SKM-1 treated with dmso at 0.1 percent for 144 hours (cell line): ENCODE measurements at regions not wholly inside any gene's neighbourhood (a gene's known extent, or its start where the extent isn't known, plus 50 kb on each side); places are given as distances from the start of the nearest gene placed in this dataset.

ENCODE experiments used
- DNase-seq: peaks from one replicate; lab custom pipeline; 2025; ENCODE audit not compliant: unreplicated experiment; lab: John Stamatoyannopoulos, UW

GRCh38 chr11:121800240-121800639 is 315.8 kb downstream of the BLID start:
- DNase-seq = no peak

GRCh38 chr11:121797496-121797895 is 318.5 kb downstream of the BLID start:
- DNase-seq = no peak

- DNase-seq = no peak
Measured at GRCh38 chr11:121795174-121795573, 320.8 kb downstream of the BLID start.

- DNase-seq = no peak
Measured at GRCh38 chr11:121794671-121795141, 321.3 kb downstream of the BLID start.

- no peak for DNase-seq
Measured at GRCh38 chr11:121793916-121794315, 322.1 kb downstream of the BLID start.

DNA sequence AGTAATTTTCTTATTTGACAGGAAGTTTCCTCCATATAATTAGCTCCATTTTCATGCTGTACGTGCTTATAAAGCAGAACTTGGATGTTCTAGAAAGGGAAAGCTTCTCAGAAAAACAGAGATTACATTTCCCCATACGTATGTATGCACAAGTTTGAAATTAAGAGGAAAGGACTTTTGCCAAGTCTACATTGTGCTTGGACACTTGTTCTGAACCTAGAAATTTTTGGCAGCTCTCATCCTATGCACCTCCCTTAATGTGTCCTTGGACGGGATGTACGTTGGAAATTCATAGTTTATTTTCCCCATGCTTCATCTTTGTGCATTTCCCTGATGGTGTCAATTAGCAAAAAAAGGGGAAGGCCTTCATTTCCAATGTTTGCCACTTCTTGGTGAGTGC is 322.7 kb downstream of the BLID start:
- no peak for DNase-seq

- no peak for DNase-seq
Measured at GRCh38 chr11:121792185-121792584, 323.8 kb downstream of the BLID start.

- DNase-seq = no peak
Measured at GRCh38 chr11:121790430-121790829, 325.6 kb downstream of the BLID start.

GRCh38 chr11:121780971-121781370 is 328.2 kb upstream of the SORL1-AS1 start:
- DNase-seq = no peak

DNA sequence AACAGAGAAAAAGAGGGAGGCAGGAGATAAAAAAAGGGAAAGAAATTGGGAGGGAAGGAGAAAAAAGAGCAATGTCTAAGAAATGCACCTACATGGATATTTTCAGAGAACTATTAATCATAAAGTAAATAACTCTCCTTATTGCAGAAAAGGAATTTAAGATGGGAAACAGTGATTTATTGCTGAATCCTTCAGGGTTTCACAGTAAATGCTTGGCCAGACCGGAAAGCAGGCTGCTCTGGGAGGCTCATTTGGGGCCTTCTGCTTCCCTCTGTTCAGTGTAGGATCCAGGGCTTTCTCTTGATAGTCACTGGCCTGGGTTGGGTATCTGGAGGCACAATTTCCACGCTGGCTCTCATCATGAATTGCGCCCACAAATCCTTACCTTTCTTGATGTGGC is 324.3 kb upstream of the SORL1-AS1 start:
- DNase-seq = no peak

- DNase-seq = no peak
Measured at GRCh38 chr11:121775276-121775675, 322.5 kb upstream of the SORL1-AS1 start.

DNA sequence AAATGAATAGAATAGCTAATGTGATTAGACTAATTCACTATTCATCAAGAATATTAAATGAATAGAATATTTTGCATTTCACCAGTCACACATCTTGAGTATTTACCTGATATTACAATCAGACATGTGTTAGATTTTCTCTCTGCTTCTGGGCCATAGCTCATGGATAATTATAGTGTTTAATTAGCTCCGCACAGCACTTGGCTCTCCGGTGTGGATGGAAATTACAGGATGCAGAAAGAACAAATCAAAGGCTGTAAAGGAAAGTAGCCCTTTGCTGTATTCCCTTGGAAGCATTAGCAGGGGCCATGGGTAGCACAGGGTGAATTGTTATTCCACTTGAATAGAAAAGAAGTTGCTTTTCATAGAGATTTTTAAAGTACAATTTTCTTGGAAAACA is 320.3 kb upstream of the SORL1-AS1 start:
- no peak for DNase-seq

DNA sequence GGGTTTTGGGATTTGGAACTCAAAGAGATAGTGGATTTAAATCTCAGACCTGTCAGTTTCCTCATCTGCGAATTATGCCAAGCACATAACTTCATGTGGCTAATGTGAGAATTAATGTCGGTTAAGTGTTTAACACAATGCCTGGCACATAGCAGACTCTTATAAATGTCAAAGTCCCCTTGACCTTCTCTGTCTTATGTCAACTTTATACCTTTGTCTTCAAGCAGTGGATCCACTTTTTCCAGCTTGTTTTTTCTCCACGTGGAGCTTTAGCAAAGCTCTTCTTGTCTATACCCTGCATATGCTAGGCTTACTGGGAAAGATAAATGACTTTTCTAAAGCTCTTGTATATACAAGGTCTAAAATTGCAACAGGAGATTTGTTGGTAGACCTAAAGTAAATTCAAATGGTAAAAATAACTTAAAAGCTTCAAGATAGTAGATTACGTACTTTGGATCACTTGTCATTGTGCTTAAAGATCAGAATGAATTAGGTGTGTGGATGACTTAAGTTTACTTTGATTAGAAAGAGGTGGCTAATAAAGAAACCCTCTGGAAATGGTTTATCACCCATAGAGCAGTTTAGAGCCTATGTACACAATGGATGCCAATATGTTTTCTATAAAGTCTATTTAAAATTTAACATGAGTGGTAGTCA is 318.3 kb upstream of the SORL1-AS1 start:
- DNase-seq = no peak

- DNase-seq = no peak
Measured at GRCh38 chr11:121769191-121769590, 316.4 kb upstream of the SORL1-AS1 start.

DNA sequence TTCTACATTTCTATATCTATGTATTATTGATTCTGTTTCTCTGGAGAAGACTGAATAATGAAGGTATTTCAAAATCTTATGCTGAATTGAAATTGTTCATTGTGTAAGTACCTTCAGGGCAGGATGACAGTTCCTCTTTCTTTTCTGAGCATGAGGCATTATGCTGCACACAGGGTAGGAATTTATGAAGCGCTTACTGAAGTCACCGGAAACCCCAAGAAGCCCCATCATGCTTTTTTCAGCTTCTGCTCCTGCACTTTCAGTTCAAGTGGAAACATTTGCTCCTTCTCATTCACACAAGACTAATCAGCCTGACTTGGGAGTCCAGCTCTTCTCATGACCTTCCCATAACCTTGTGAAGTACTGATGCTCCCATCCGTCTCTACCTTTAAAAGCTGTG is 314.7 kb upstream of the SORL1-AS1 start:
- DNase-seq = peak; percentile 86

GRCh38 chr11:121766991-121767390 is 314.2 kb upstream of the SORL1-AS1 start:
- DNase-seq = no peak

DNA sequence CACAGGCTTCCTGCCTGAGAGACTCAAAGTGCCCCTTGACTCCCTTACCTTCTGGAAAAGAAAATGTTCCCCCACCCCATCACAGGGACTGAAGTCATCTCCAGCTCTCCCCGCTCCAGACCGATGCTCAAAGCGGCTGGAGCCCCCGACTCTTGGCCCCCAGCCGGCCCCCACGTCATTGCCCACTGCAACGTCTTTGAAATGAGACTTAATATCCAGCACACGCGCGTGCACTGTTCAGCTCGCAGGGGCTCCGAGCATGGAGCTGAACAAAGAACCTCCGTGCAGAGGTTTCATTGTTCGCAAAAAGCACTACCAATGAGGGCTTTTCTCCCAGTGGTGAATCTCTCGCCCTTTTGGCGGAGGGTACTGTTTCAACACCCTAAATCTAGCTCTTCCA is 313.4 kb upstream of the SORL1-AS1 start:
- no peak for DNase-seq

GRCh38 chr11:121763526-121763925 is 310.8 kb upstream of the SORL1-AS1 start:
- no peak for DNase-seq

DNA sequence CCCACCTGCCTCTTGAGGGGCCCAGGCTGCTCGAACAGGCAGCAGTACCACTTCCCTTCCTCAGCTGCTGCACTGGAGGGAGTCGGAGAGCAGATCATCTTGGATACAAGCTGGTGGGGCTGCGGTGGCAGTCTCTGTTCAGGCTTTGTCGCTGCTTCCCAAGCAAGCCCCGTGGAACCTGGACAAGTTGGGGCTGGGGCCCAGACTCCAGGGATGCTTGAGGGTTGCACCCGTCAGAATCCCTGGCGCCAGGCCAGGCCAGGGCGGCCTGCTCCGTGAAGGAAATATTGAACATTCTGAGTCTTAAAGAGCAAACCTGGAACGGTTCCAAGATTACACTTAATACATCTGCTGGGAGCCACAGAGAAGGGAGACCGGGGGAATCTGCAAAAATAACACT is 310.1 kb upstream of the SORL1-AS1 start:
- no peak for DNase-seq

DNA sequence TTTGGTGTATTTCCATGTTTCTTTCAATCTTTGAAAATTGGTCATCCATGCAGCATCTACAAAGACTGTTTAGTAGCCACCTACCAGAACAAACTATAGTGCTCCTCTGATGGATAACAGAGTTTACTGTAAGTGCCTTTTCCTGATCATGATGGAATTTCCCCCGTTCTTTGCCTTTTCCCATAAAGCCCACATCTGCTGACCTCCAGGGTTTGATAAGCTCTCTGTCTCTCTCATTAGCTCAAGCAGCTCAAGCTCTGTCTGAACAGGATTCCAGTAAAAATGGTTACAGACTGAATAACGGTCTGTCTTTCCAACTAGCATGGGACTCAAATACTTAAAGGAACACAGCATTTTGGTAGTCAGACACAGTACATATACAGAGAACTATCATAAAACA is 308.4 kb upstream of the SORL1-AS1 start:
- DNase-seq = no peak

GRCh38 chr11:121757480-121758125 is 304.8 kb upstream of the SORL1-AS1 start:
- DNase-seq = no peak

DNA sequence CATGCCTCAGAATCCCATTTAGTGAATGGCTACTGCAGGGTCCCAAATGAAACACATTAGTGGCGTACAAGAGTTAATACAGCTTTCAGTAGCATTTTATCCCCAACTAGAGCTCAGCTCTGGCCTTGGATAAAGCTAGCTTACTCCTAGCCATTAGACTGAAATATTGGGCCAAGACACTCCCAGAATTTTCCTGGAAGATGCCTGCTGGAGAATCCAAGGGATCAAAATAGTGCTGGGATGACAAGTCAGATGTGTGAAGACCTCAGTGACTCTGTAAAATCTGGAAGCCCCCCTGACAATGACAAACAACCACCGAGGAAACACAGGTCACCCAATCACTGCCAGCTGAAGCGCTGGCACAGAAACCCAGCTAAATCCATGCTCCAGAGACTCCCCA is 303.1 kb upstream of the SORL1-AS1 start:
- no peak for DNase-seq

- DNase-seq = no peak
Measured at GRCh38 chr11:121755191-121755590, 302.4 kb upstream of the SORL1-AS1 start.
